GM21367 (cell line): ENCODE measurements at regions not wholly inside any gene's neighbourhood (a gene's known extent, or its start where the extent isn't known, plus 50 kb on each side); places are given as distances from the start of the nearest gene placed in this dataset.
A peak's percentile ranks its signal among the peaks of the same experiment; 100 is the strongest.
"Not testable (repeated sequence)": the region's sequence is repeated elsewhere in the genome, so short reads cannot be mapped to it uniquely, and the experiment has no call there.

Experiments used
- ATAC-seq: cut with Tn5 transposase; IDR thresholded peaks from one replicate; pipeline ENCODE4 v1.9.1; 2021; ENCODE audit not compliant: unreplicated experiment

DNA sequence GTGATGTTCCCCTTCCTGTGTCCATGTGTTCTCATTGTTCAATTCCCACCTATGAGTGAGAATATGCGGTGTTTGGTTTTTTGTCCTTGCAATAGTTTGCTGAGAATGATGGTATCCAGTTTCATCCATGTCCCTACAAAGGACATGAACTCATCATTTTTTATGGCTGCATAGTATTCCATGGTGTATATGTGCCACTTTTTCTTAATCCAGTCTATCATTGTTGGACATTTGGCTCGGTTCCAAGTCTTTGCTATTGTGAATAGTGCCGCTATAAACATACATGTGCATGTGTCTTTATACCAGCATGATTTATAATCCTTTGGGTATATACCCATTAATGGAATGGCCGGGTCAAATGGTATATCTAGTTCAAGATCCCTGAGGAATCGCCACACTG lies 229.4 kb downstream of the HTR1A start:
- ATAC-seq: not testable (repeated sequence)

DNA sequence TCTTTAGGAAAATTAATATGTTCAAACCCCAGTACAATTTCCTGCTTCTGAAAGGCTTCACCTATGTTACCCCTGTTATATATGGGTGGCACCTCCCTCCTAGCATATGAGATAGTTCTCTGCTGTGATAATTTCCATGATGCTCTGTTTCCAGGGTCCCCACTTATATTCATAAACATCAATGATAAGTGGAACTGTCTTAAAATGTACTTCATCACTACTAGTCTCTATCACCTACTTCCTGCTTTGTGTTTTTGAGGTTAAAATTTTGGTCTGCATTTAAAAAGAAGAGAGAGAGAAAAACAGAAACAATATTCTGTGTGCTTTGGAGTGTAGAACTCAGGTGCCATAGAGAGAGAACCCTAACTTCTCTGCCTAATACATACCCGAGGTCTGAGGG lies 234.7 kb downstream of the HTR1A start:
- no peak for ATAC-seq

DNA sequence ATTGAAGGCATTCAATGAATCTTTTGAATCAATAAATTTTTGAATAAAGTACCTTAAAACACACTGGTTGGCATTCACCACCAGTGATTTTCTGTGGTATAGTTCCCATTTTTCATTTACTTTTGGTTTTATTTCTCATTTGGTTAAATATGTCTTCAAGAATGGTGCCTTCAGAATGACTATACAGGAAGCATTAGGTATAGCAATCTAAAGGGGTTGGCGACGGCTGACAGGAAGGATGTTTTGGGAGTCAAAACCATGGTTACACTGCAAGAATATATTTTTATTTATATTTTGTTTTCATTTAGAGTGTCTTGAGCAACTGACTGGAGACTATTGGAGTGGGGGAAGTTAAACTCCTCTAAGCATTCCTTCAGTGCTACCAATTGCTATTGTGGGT lies 235.7 kb downstream of the HTR1A start:
- ATAC-seq: peak; percentile 73

DNA sequence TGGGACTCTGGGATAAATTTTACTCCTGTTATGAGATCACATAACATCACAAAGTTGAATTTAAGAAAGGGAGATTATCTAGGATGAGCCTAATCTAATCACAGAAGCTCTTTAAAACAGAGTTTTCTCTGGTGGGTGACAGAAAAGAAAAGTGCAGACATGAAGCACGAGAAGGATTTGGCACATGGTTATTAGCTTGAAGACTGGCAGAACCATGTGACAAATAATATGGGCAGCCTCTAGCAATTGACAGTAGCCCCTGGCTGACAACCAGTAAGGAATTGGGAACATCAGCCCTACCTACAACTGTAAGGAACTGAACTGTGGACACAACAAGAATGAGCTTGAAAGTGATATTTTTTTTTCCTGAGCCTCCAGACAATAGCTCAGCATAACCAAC lies 243.1 kb downstream of the HTR1A start:
- ATAC-seq: no peak

DNA sequence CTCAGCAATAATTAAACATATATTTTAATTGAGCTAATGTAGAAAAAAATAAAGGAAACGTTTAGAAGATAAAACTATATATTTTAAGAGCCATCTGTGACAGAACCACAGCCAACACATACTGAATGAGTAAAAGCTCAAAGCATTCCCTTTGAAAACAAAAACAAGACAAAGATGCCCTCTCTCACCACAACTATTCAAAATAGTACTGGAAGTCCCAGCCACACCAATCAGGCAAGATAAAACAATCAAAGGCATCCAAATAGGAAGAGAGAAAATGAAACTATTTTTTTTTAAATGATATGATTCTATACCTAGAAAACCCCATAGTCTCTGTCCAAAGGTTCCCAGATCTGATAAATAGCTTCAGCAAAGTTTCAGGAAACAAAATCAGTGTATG lies 262.0 kb downstream of the HTR1A start:
- no peak for ATAC-seq

DNA sequence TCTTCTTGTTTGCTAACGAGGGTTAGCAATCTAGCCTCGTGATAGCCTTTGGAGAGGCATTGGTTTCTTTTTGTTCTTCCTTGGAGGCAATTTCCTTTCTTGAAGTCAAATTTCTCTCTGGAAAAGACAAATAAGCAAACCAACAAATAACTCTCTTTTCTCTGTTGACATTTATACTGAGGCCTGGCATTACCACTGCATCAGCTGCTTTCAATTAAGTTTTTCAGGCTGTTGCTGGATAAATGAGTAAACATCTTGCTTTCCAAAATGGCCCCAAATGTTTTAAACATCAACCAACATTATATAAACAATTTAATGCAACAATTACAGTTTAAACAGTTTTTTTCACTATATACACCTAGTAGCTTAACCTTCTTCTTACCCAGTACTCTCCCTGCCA lies 264.4 kb downstream of the HTR1A start:
- ATAC-seq: no peak

DNA sequence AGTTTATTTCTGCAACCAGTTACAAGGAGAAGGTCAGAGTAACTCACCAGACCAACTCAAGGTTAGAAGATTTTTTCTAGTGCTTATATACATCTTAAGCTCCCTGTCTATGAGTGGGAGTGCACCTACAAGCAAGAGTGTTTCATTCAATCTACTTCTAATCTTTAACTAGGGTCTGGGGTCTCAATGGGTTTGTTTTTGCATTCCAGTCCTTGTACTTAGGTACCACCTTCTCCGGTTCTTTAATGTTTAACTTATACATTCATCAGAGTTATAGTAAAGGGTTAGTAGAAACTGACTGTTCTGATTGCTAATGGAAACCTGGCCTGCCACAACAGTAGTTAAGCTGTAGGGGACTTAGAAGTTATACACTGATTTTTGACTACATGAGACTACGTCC lies 271.7 kb downstream of the HTR1A start:
- no peak for ATAC-seq

DNA sequence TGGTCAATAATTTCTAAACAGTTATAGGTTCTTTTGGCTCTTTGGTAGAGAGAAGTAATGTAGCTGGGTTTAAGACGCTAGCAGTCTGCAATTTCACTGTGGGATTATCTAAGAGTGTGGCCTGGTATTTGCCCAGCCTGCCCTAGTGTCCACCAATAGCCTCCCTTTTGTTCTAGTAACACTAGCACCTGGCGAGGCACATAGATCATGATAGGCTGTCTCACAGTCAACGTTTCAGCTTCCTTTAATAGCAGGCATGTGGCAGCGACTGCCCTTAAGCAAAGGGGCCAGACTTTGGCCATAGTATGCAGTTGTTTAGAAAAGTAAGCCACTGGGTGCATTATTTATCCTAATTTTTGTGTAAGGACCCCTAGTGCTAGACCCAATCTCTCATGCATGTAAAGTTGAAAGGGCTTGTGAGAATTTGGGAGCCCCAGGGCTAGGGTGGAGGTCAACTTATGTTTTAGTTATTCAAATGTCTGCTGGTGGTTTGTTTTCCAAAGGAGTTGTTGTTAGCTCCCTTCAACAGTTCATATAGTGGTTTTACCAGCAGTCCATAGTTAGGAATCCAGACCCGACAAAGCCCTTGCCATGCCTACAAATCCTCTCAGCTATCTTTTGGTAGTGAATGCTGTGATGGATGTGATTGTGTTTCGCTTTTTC lies 274.3 kb downstream of the HTR1A start:
- ATAC-seq: no peak

DNA sequence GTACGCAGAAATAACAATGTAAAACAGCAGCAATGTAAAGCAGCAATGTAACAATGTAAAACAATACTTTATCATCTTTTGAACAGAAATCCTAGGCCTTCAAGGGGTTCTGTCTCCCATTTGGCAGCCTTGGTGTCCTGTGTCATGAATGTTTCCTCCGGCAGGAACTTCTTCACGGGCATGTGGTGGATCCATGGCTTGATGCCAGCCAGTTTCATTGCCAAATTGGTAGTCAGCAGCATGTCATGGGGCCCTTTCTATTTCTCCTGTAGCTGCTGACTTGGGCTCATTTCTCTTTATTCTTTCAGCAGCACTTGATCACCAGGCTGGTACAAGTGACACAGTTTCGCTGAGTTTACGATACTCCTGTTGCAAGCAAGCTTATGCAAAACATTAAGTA lies 275.3 kb downstream of the HTR1A start:
- ATAC-seq: no peak

DNA sequence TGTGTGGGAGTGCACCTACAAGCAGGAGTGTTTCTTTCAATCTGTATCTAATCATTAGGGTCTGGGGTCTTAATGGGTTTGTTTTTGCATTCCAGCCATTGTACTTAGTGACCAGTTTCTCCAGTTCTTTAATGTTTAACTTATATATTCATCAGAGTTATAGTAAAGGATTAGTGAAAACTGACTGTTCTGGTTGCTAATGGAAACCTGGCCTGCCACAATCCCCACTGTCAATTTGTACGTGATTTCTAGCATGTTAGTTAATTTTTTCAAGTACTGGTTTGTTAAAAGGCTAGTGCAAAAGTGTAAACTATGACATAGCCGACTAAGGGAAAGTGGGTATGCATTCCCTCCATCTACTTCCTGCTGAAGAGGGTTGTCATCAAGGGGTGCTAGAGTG lies 276.1 kb downstream of the HTR1A start:
- no peak for ATAC-seq

DNA sequence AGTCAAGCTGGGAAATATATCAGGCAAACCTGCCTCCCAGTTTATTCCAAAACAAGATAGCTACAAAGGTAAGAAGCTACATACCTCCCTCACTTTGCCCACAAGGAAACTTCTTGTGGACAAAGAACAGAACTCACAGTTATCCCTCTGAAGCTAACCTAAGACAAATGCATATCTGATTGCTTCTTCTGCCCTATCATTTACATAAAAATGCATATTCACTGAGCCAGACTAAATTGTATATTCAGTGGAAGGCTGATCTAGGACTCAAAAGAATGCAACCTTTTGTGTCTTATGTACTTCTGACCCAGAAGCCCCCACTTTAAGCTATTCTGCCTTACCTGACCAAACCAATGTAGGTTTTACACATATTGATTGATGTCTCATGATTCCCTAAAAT lies 276.8 kb downstream of the HTR1A start:
- no peak for ATAC-seq

DNA sequence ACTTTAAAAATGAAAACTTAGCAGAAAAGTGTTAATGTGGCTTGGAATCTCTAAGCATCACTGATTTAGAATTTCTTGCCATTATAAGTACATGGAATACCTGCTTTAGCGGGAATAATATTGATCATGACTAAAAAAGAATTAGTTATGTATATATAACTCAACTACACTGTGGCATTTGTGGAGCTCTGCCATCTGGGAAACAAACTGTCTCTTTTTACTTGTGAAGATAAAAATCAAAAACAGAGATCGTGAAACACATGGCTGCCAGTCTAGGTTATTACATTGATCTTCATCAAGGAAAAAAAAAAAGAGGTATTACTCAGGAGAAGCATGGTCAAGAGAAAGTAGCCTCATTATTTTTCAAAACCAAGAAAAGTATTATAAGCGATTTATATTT lies 287.4 kb downstream of the HTR1A start:
- ATAC-seq: no peak

DNA sequence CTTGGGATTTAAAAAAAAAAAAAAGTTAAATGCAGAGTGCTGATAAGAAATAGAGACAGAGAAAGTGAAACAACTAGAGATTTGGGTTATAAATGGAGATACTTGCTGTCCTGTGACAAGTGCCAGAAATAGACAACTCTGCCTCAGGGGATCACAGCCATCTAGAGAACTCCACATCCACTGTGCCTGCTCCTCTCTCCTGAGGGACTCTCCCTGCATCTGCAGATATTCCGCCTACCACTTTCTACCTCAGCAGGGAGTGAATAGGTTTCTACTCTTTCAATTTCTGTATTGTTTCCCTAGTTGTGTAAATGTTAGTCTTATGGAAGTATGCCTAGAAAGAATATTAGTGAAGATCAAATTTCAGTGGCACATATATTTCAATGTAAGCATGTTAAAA lies 307.2 kb downstream of the HTR1A start:
- no peak for ATAC-seq

DNA sequence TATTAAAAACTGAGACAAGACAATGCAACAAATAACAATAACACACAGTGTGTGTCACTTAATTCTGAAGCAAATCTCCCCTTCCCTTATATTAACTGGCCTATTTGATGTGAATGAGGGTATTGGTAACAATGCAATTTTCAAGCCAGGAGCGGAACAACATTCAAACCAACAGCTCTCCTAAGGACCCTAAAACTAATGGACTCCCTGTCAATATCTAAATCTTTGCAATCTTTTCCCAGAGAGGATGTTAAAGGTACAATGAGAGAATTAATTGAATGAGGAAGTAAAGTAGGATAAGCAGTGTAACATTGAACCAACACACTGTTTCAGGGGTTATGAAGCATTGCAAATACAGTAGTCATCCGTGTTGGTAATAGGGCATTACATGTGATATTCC lies 311.7 kb downstream of the HTR1A start:
- ATAC-seq: no peak

DNA sequence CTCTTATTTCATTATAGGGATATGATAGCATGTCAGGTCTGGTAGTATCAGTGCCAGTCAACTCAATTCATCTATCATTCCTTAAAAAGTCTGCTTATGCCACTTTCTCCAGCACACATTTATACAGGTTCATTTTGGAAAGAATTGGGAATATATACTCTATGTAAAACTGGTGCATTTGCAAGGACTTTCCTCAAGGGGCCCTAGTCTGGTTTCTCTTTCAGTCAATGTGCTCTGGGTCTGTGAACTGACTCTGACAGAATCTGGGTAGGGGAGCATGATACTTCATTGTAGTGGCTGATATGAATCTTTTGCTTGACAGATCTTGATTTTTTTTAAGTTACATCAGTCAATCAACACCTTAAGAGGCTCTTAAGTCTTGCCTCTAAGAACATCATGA lies 313.9 kb downstream of the HTR1A start:
- no peak for ATAC-seq

DNA sequence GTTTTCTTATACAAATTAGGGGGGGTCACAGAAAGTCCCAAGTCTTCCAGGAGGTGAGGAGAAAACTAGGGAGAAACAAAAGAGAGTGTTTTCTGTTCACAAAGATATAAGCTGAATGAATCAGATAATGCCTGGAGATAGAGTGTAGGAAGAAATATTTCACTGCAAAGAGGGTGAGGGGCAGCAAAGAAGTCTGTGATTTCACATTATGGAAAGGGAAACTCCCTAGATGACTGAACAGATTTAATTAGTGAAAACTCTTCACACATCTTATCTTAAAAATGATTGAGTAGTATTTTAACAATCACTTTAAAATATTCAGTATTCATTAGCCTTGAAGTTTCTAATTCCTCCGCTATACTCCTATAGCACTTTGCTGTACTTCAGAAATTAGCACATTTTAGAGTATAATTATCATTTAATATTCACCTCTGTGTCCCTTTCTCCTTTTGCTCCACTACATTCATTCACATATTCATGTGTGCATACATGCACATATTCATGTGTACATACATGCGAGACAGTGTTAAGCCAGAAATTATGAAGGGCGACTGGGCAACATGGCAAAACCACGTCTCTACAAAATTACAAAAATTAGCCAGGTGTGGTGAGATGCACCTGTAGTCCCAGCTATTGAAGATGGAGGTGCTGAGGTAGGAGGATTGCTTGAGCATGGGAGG lies 332.2 kb downstream of the HTR1A start:
- ATAC-seq: no peak

DNA sequence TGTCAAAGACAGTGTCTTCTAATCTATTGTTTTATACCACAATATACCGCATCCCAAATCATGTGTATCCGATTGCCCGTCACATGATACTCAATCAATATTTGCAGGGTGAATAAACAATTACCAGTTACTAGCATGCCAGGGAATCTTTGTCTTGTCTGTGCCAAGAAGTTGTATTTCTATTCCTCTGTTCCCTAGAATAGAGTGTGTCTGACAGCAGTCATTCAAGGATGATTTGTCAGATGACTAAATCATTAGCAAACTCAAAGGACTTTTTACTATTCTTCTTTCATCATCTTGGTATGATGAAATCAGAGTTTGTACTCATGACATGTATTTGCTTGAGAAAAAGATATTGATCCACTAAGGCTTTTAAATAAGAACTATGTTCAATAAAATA lies 348.8 kb downstream of the HTR1A start:
- no peak for ATAC-seq

DNA sequence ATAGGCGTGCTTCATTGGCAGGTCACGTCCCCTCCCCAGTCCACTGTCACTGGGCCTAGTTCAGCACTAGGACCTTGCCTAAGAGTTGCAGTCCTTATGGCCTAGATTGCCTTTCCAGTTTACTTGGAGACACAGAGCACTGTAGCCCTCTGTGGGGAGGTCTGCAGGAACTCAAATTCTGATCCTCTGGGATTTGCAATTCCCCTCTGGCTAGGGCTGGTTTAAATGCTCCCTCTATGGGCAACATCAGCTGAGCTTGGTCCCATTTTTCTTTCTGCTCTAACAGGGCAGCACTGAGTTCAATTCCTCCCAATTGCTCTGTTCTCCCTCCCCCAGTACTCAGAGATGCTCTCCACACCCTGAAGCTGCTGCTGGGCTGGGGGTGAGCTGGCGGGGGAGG lies 358.2 kb downstream of the HTR1A start:
- no peak for ATAC-seq

DNA sequence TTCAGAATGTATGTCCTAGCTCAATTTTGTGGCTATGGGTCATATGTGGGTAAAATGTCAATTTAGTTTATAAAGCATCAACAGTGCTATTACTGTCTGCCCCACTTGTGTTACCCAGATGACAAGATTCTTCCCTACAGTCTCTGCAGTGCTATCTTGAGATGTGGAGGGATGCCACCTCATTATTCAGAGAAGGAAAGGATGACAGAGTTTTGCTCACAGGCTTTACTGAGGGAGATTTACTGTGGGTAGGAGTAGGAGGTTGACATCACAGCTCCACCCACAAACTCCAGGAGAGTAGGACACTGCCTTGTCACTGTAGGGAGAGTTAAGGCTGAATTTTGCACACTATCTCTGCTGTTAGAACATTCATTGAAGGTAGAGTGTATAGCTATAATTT lies 359.3 kb downstream of the HTR1A start:
- no peak for ATAC-seq

DNA sequence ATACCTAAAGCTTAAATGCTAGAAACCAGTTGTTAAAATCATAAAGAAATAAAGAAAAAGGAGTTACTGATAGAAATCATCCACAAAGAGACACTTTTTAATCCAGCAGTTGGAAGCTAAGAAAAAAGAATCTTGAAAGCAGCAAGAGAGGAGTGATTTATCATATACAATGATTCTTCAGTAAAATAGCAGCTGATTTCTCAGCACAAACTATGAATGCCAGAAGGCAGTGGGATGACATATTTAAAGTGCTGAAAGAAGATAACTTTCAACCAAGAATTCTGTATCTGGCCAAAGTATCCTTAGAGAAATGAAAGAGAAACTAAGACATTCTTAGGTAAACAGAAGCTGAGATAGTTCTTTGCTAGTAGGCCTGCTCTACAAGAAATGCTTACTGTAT lies 366.0 kb downstream of the HTR1A start:
- no peak for ATAC-seq

DNA sequence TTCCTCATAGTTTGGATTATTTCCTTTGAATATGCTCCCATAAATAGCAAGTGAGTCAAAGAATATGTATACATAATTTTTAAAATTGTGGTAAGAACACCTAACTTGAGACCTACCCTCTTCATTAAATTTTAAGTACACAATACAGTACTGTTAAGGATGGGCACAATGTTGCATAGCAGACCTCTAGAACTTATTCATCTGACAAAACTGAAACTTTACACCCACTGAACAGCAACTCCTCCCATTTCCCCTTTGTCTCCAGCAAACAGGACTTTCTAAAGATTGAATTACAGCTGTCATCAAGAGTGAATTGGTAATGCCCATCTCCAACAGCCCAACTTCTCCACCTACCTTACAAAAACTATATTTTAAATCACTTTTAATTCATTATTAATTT lies 388.9 kb downstream of the HTR1A start:
- ATAC-seq: no peak

DNA sequence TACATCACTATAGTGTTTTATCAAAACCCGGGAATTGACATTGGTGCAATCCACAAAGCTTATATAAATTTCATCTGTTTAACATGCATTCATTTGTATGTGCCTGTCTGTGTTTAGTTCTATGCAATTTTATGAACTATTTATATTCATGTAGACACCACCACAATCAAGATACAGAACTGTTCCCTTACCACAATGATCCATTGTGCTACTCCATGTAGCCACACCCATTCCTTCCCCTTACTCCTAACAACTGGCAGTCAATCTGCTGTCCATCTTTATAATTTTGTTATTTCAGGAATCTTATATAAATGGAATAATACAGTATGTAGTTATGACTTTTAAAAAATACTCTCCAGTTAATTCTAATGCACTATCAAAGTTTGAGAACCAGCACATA lies 389.5 kb downstream of the HTR1A start:
- no peak for ATAC-seq

DNA sequence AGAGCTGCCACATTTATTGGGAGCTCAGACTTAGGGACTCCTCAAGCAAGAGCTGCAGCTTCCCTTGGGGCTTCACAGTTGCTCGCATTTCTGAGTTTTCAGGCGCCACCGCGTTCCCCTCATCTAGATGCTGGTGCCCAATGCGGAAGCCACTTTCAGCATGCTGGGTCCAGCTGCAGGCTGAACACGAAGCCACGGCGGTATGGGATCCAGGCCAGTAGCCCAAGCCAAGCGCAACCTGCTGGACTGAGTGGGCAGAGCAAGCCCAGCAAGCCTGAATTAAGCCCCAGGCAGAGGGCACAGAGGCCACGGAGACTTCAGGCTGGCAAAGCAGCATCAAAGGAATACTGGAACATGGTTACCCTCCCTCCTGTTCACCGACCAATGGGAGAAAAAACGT lies 391.5 kb downstream of the HTR1A start:
- ATAC-seq: no peak
